ENCODE measurements at regions not wholly inside any gene's neighbourhood (a gene's known extent, or its start where the extent isn't known, plus 50 kb on each side); places are given as distances from the start of the nearest gene placed in this dataset.

DNA sequence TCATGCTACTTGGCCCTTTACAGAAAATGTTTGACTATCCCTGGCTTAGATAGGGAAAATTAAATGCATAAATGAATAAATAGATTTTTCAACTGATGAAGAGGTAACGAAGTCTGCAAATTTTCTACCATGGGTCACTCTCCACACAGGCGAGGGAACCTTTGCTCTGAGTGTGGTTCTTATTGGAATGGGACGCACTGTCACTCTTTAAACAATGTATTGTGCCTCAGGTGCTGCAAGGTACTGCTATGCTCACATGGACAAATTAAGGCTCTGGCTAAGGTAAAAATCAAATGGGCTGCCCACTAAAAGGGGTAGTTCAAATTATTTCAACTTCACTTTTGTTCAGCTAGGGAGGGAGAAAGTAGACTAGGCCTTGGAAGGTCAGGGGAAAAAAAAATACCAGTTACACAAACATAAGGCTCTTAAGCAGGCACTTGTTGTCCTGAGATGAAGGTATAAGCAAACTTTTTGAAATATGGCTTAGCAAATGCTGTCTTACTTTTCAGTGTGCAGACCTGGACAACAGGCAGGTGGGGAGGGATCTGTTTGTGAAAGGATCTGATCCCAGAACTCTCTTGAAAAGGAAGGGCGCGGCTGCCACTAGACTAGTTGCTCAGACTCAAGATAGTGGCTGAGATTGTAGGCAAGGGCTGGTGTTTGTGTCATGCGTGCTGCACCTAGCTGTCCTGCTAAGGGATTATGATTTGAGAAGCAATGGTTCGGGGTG lies 99.5 kb downstream of the ADAMTS15 start:
- Histone ChIP-seq H3K9me3 (ENCODE audit: control insufficient read depth in 2 of 2, insufficient read depth in 1 of 2, low read depth in 1 of 2, low read length in 1 of 2) (peaks cover 0 to 3% of the 10 kb centered on the region in 2 donors), H3K27ac (ENCODE audit: low read depth in 1 of 3, low read length in 2 of 3) (no peak overlapping the region), H3K4me1 (ENCODE audit: control insufficient read depth in 3 of 3, insufficient read depth in 2 of 3, low read depth in 1 of 3, low read length in 2 of 3) (no peaks in the 10 kb centered on the region), H3K27me3 (ENCODE audit: control insufficient read depth in 3 of 3, insufficient read depth in 3 of 3, low read length in 3 of 3) (no peaks in the 10 kb centered on the region), H3K4me3 (ENCODE audit: low read depth in 1 of 3, low read length in 3 of 3) (no peak overlapping the region), H3K36me3 (ENCODE audit: control insufficient read depth in 3 of 3, insufficient read depth in 2 of 3, low read depth in 1 of 3, low read length in 3 of 3) (no peaks in the 10 kb centered on the region)
- FAIRE-seq (no peak), DNase-seq (peak in 1 of 2 donors; percentile 16)
- WGBS, 3 donors: 63 to 78% (median 66%) methylated on average over 7 of the region's 7 CpGs

GRCh38 chr11:130548491-130548833 lies 100.0 kb downstream of the ADAMTS15 start:
- Histone ChIP-seq H3K27me3 (ENCODE audit: control insufficient read depth in 3 of 3, insufficient read depth in 3 of 3, low read length in 3 of 3) (no peaks in the 10 kb centered on the region), H3K9me3 (ENCODE audit: control insufficient read depth in 2 of 2, insufficient read depth in 1 of 2, low read depth in 1 of 2, low read length in 1 of 2) (no peaks in the 10 kb centered on the region), H3K4me3 (ENCODE audit: low read depth in 1 of 3, low read length in 3 of 3) (no peak overlapping the region), H3K4me1 (ENCODE audit: control insufficient read depth in 3 of 3, insufficient read depth in 2 of 3, low read depth in 1 of 3, low read length in 2 of 3) (no peaks in the 10 kb centered on the region), H3K27ac (ENCODE audit: low read depth in 1 of 3, low read length in 2 of 3) (no peak overlapping the region), H3K36me3 (ENCODE audit: control insufficient read depth in 3 of 3, insufficient read depth in 2 of 3, low read depth in 1 of 3, low read length in 3 of 3) (no peaks in the 10 kb centered on the region)
- 41 to 67% (median 61%) methylated on average over 1 of the region's 1 CpG for WGBS, 3 donors
- FAIRE-seq (no peak), DNase-seq (no peak)

- Histone ChIP-seq H3K36me3 (ENCODE audit: control insufficient read depth in 3 of 3, insufficient read depth in 2 of 3, low read depth in 1 of 3, low read length in 3 of 3) (no peaks in the 10 kb centered on the region), H3K27me3 (ENCODE audit: control insufficient read depth in 3 of 3, insufficient read depth in 3 of 3, low read length in 3 of 3) (no peaks in the 10 kb centered on the region), H3K27ac (ENCODE audit: low read depth in 1 of 3, low read length in 2 of 3) (no peak overlapping the region), H3K4me1 (ENCODE audit: control insufficient read depth in 3 of 3, insufficient read depth in 2 of 3, low read depth in 1 of 3, low read length in 2 of 3) (no peaks in the 10 kb centered on the region), H3K9me3 (ENCODE audit: control insufficient read depth in 2 of 2, insufficient read depth in 1 of 2, low read depth in 1 of 2, low read length in 1 of 2) (no peaks in the 10 kb centered on the region), H3K4me3 (ENCODE audit: low read depth in 1 of 3, low read length in 3 of 3) (no peak overlapping the region)
- WGBS, 3 donors: 60 to 73% (median 68%) methylated on average over 4 of the region's 4 CpGs
- FAIRE-seq (no peak), DNase-seq (no peak)
Measured at GRCh38 chr11:130549393-130549999, 101.1 kb downstream of the ADAMTS15 start.

DNA sequence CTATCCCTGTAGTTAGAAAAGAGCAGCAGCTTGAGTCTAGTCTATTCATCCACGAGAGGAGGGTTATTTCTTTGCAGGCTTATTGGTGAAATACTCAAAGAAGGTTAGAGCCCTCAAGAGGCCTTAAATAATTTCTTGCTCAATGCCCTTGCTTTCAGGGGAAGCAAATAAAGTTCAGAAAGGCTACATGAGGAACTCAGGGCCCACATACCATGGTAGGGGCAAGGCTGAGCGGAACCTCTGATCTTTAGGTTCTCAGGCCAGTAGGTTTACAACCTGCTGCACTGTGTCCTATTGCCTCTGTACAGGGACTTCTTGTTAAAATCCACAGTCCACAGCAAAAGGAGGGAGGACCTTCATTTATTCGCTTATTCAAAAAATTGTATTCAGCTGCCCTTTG lies 101.7 kb downstream of the ADAMTS15 start:
- H3K36me3 ChIP-seq (ENCODE audit: control insufficient read depth in 3 of 3, insufficient read depth in 2 of 3, low read depth in 1 of 3, low read length in 3 of 3): no peaks in the 10 kb centered on the region
- no peak overlapping the region for H3K4me3 ChIP-seq (ENCODE audit: low read depth in 1 of 3, low read length in 3 of 3)
- no peak for DNase-seq
- H3K27me3 ChIP-seq (ENCODE audit: control insufficient read depth in 3 of 3, insufficient read depth in 3 of 3, low read length in 3 of 3): no peaks in the 10 kb centered on the region
- no peak overlapping the region for H3K27ac ChIP-seq (ENCODE audit: low read depth in 1 of 3, low read length in 2 of 3)
- no peaks in the 10 kb centered on the region for H3K4me1 ChIP-seq (ENCODE audit: control insufficient read depth in 3 of 3, insufficient read depth in 2 of 3, low read depth in 1 of 3, low read length in 2 of 3)
- 90 to 94% (median 92%) methylated on average over 3 of the region's 3 CpGs for WGBS, 3 donors
- FAIRE-seq: no peak
- no peaks in the 10 kb centered on the region for H3K9me3 ChIP-seq (ENCODE audit: control insufficient read depth in 2 of 2, insufficient read depth in 1 of 2, low read depth in 1 of 2, low read length in 1 of 2)

- DNase-seq (no peak), FAIRE-seq (no peak)
- WGBS, 3 donors: 63 to 69% (median 63%) methylated on average over 4 of the region's 4 CpGs
- Histone ChIP-seq H3K27me3 (ENCODE audit: control insufficient read depth in 3 of 3, insufficient read depth in 3 of 3, low read length in 3 of 3) (no peaks in the 10 kb centered on the region), H3K4me3 (ENCODE audit: low read depth in 1 of 3, low read length in 3 of 3) (no peak overlapping the region), H3K27ac (ENCODE audit: low read depth in 1 of 3, low read length in 2 of 3) (no peak overlapping the region), H3K36me3 (ENCODE audit: control insufficient read depth in 3 of 3, insufficient read depth in 2 of 3, low read depth in 1 of 3, low read length in 3 of 3) (no peaks in the 10 kb centered on the region), H3K4me1 (ENCODE audit: control insufficient read depth in 3 of 3, insufficient read depth in 2 of 3, low read depth in 1 of 3, low read length in 2 of 3) (no peaks in the 10 kb centered on the region), H3K9me3 (ENCODE audit: control insufficient read depth in 2 of 2, insufficient read depth in 1 of 2, low read depth in 1 of 2, low read length in 1 of 2) (no peaks in the 10 kb centered on the region)
Measured at GRCh38 chr11:130550984-130551383, 102.5 kb downstream of the ADAMTS15 start.

DNA sequence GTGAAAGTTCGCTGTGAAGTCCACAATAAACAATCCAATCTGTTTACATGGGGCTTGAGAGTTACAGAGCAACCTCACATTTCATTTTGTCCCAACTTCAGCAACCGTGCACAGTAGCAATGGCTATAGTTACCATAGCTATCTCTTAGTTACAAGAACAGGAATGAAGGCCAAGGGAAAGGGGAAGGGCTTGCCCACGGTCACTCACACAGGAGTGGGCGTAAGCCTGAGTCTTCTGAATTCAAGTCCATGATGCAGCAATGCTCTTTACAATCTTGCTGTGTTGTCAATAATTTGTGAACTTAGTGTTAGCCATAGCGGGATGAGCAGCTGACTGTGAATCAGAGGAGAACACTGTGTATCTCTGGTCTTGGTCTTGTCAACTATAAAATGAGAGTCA lies 102.9 kb downstream of the ADAMTS15 start:
- no peaks in the 10 kb centered on the region for H3K4me1 ChIP-seq (ENCODE audit: control insufficient read depth in 3 of 3, insufficient read depth in 2 of 3, low read depth in 1 of 3, low read length in 2 of 3)
- no peak for FAIRE-seq
- no peak overlapping the region for H3K4me3 ChIP-seq (ENCODE audit: low read depth in 1 of 3, low read length in 3 of 3)
- DNase-seq: no peak
- no peaks in the 10 kb centered on the region for H3K27me3 ChIP-seq (ENCODE audit: control insufficient read depth in 3 of 3, insufficient read depth in 3 of 3, low read length in 3 of 3)
- no peaks in the 10 kb centered on the region for H3K36me3 ChIP-seq (ENCODE audit: control insufficient read depth in 3 of 3, insufficient read depth in 2 of 3, low read depth in 1 of 3, low read length in 3 of 3)
- no peaks in the 10 kb centered on the region for H3K9me3 ChIP-seq (ENCODE audit: control insufficient read depth in 2 of 2, insufficient read depth in 1 of 2, low read depth in 1 of 2, low read length in 1 of 2)
- no peak overlapping the region for H3K27ac ChIP-seq (ENCODE audit: low read depth in 1 of 3, low read length in 2 of 3)
- WGBS, 3 donors: 78 to 89% (median 80%) methylated on average over 5 of the region's 5 CpGs

- no peak overlapping the region for H3K27ac ChIP-seq (ENCODE audit: low read depth in 1 of 3, low read length in 2 of 3)
- no peaks in the 10 kb centered on the region for H3K4me1 ChIP-seq (ENCODE audit: control insufficient read depth in 3 of 3, insufficient read depth in 2 of 3, low read depth in 1 of 3, low read length in 2 of 3)
- DNase-seq (no peak), FAIRE-seq (no peak)
- H3K9me3 ChIP-seq (ENCODE audit: control insufficient read depth in 2 of 2, insufficient read depth in 1 of 2, low read depth in 1 of 2, low read length in 1 of 2): no peaks in the 10 kb centered on the region
- no peaks in the 10 kb centered on the region for H3K36me3 ChIP-seq (ENCODE audit: control insufficient read depth in 3 of 3, insufficient read depth in 2 of 3, low read depth in 1 of 3, low read length in 3 of 3)
- WGBS, 3 donors: 69 to 93% (median 70%) methylated on average over 1 of the region's 1 CpG
- no peaks in the 10 kb centered on the region for H3K27me3 ChIP-seq (ENCODE audit: control insufficient read depth in 3 of 3, insufficient read depth in 3 of 3, low read length in 3 of 3)
- H3K4me3 ChIP-seq (ENCODE audit: low read depth in 1 of 3, low read length in 3 of 3): no peak overlapping the region
Measured at GRCh38 chr11:130553306-130553705, 104.9 kb downstream of the ADAMTS15 start.

- Histone ChIP-seq H3K4me1 (ENCODE audit: control insufficient read depth in 3 of 3, insufficient read depth in 2 of 3, low read depth in 1 of 3, low read length in 2 of 3) (no peaks in the 10 kb centered on the region), H3K27me3 (ENCODE audit: control insufficient read depth in 3 of 3, insufficient read depth in 3 of 3, low read length in 3 of 3) (no peaks in the 10 kb centered on the region), H3K36me3 (ENCODE audit: control insufficient read depth in 3 of 3, insufficient read depth in 2 of 3, low read depth in 1 of 3, low read length in 3 of 3) (no peaks in the 10 kb centered on the region), H3K27ac (ENCODE audit: low read depth in 1 of 3, low read length in 2 of 3) (no peak overlapping the region), H3K4me3 (ENCODE audit: low read depth in 1 of 3, low read length in 3 of 3) (no peak overlapping the region), H3K9me3 (ENCODE audit: control insufficient read depth in 2 of 2, insufficient read depth in 1 of 2, low read depth in 1 of 2, low read length in 1 of 2) (no peaks in the 10 kb centered on the region)
- no peak for DNase-seq
- FAIRE-seq: no peak
- 77 to 85% (median 77%) methylated on average over 8 of the region's 8 CpGs for WGBS, 3 donors
Measured at GRCh38 chr11:130554241-130555055, 106.0 kb downstream of the ADAMTS15 start.

Data from small intestine (tissue), 7 donors.